SK-N-SH (cell line): ENCODE measurements at regions not wholly inside any gene's neighbourhood (a gene's known extent, or its start where the extent isn't known, plus 50 kb on each side); places are given as distances from the start of the nearest gene placed in this dataset.

Source experiments
- CTCF ChIA-PET: fragments of 300-600, 350-600 bp; formaldehyde crosslinking; extraction: SDS; loops from one replicate; lab custom pipeline; 2021; lab: Yijun Ruan, JAX
- POLR2A ChIA-PET: fragments of 350-600 bp; sonication (Branson Sonifier 250); formaldehyde crosslinking; extraction: SDS; loops from one replicate; lab custom pipeline; 2020; ENCODE audit warnings: antibody characterized with exemption, inconsistent platforms; lab: Yijun Ruan, JAX
- DNase-seq: peaks from one replicate; pipeline ENCODE4 v3.0.0; 2012
- H2AFZ ChIP-seq: fragments of 200-600 bp; sonication (generic); 2 replicates; pipeline ENCODE4 v1.8.1; 2016; ENCODE audit warnings: antibody characterized with exemption, mild to moderate bottlenecking, low read depth
- H3F3A ChIP-seq: fragments of 200-600 bp; sonication (generic); replicated peaks from 2 replicates; pipeline ENCODE3; 2016; ENCODE audit warnings: antibody characterized with exemption, mild to moderate bottlenecking; ENCODE audit not compliant: insufficient read depth
- H3K27ac ChIP-seq, 2 experiments: fragments of 200-500 bp in 1 of 2; fragments of 200-600 bp in 1 of 2; sonication (Bioruptor generic) in 1 of 2; sonication (generic), shearing (Covaris generic) in 1 of 2; 2 replicates each; pipeline versions ENCODE4 v1.5.1 to v1.6.1; 2014 to 2016; ENCODE audit warnings: low read depth in 2 of 2, inconsistent platforms in 1 of 2, low read length in 1 of 2, mild to moderate bottlenecking in 1 of 2, mixed read lengths in 1 of 2
- H3K27me3 ChIP-seq: fragments of 200-600 bp; sonication (generic), shearing (Covaris generic); 2 replicates; pipeline ENCODE4 v1.6.1; 2016; ENCODE audit warnings: mixed run types; ENCODE audit not compliant: insufficient read depth
- H3K36me3 ChIP-seq, 2 experiments: fragments of 200-500 bp in 1 of 2; fragments of 200-600 bp in 1 of 2; sonication (Bioruptor generic) in 1 of 2; sonication (generic) in 1 of 2; replicated peaks in 1 of 2; 2 replicates each; pipeline versions ENCODE3 to v1.5.1; 2014 to 2016; ENCODE audit warnings: low read length in 1 of 2, mild to moderate bottlenecking in 1 of 2; ENCODE audit not compliant: insufficient read depth in 2 of 2, control insufficient read depth in 1 of 2
- H3K4me1 ChIP-seq, 2 experiments: fragments of 200-500 bp in 1 of 2; fragments of 200-600 bp in 1 of 2; sonication (Bioruptor generic) in 1 of 2; sonication (generic), shearing (Covaris generic) in 1 of 2; 2 replicates each; pipeline versions ENCODE4 v1.5.1 to v1.6.1; 2014 to 2016; ENCODE audit warnings: low read depth in 1 of 2, low read length in 1 of 2, mixed run types in 1 of 2; ENCODE audit not compliant: insufficient read depth in 2 of 2, control insufficient read depth in 1 of 2
- H3K4me2 ChIP-seq: fragments of 200-600 bp; sonication (generic), shearing (Covaris generic); 2 replicates; pipeline ENCODE4 v1.6.1; 2017; ENCODE audit warnings: mixed run types
- H3K4me3 ChIP-seq, 2 experiments: fragments of 200-500 bp in 1 of 2; fragments of 200-600 bp in 1 of 2; sonication (Bioruptor generic) in 1 of 2; sonication (generic), shearing (Covaris generic) in 1 of 2; 2 replicates each; pipeline versions ENCODE4 v1.5.1 to v1.8.1; 2014 to 2016; ENCODE audit warnings: low read depth in 2 of 2, inconsistent platforms in 1 of 2, low read length in 1 of 2, mild to moderate bottlenecking in 1 of 2, mixed read lengths in 1 of 2, moderate library complexity in 1 of 2
- H3K79me2 ChIP-seq: fragments of 200-600 bp; sonication (generic); 2 replicates; pipeline ENCODE4 v1.8.1; 2017; ENCODE audit warnings: mild to moderate bottlenecking; ENCODE audit not compliant: insufficient read depth
- H3K9ac ChIP-seq: fragments of 200-600 bp; sonication (generic); 2 replicates; pipeline ENCODE4 v1.6.1; 2017; ENCODE audit warnings: mixed run types
- H3K9me2 ChIP-seq: fragments of 200-600 bp; sonication (generic); 2 replicates; pipeline ENCODE4 v1.6.1; 2017; ENCODE audit warnings: mixed run types
- H3K9me3 ChIP-seq: fragments of 200-600 bp; sonication (generic); 2 replicates; pipeline ENCODE4 v1.6.1; 2017; ENCODE audit warnings: mixed run types, mild to moderate bottlenecking, moderate library complexity
- H4K20me1 ChIP-seq: fragments of 200-600 bp; sonication (generic); 2 replicates; pipeline ENCODE4 v1.6.1; 2017; ENCODE audit warnings: mild to moderate bottlenecking, mixed run types; ENCODE audit not compliant: insufficient read depth
- CHD2 ChIP-seq: fragments of 150-350 bp; IDR thresholded peaks from 2 replicates; pipeline ENCODE4 v1.6.1; 2018; ENCODE audit warnings: low read length; ENCODE audit not compliant: partially characterized antibody
- EZH2phosphoT487 ChIP-seq: fragments of 200-600 bp; sonication (generic); IDR thresholded peaks from 2 replicates; pipeline ENCODE4 v1.6.1; 2017; ENCODE audit warnings: low read depth, mixed run types, mild to moderate bottlenecking, antibody characterized with exemption, moderate library complexity, borderline replicate concordance
- FOXM1 ChIP-seq: IDR thresholded peaks from 2 replicates; pipeline ENCODE4 v1.4.0; 2012; ENCODE audit warnings: low read depth, mild to moderate bottlenecking
- GABPA ChIP-seq: IDR thresholded peaks from 2 replicates; pipeline ENCODE4 v1.4.0; 2012; ENCODE audit warnings: low read depth, mild to moderate bottlenecking
- JUND ChIP-seq: IDR thresholded peaks from 2 replicates; pipeline ENCODE4 v1.4.0; 2012
- MAX ChIP-seq: IDR thresholded peaks from 2 replicates; pipeline ENCODE4 v1.4.0; 2012; ENCODE audit warnings: low read depth
- MEF2A ChIP-seq: IDR thresholded peaks from 2 replicates; pipeline ENCODE4 v1.4.0; 2012; ENCODE audit warnings: low read depth, borderline replicate concordance
- MXI1 ChIP-seq: IDR thresholded peaks from 2 replicates; pipeline ENCODE4 v1.6.1; 2012; ENCODE audit warnings: mild to moderate bottlenecking, low read depth, low read length, improper control_type of control experiment
- NRF1 ChIP-seq: IDR thresholded peaks from 2 replicates; pipeline ENCODE4 v1.6.1; 2012; ENCODE audit warnings: low read depth, mild to moderate bottlenecking, low read length
- PBX3 ChIP-seq: IDR thresholded peaks from 2 replicates; pipeline ENCODE4; 2012
- RAD21 ChIP-seq: IDR thresholded peaks from 2 replicates; pipeline ENCODE4 v1.6.1; 2012; ENCODE audit warnings: mild to moderate bottlenecking, low read length
- RCOR1 ChIP-seq: fragments of 150-350 bp; IDR thresholded peaks from 2 replicates; pipeline ENCODE4 v1.6.1; 2017; ENCODE audit warnings: antibody characterized with exemption, low read length
- REST ChIP-seq: IDR thresholded peaks from 2 replicates; pipeline ENCODE4 v1.6.1; 2012; ENCODE audit warnings: mild to moderate bottlenecking, low read depth, low read length, moderate library complexity
- RFX5 ChIP-seq: IDR thresholded peaks from 2 replicates; pipeline ENCODE4 v1.6.1; 2012; ENCODE audit warnings: mild to moderate bottlenecking, improper control_type of control experiment, low read length
- SIN3A ChIP-seq: IDR thresholded peaks from 2 replicates; pipeline ENCODE4 v1.6.1; 2012; ENCODE audit warnings: low read depth, mild to moderate bottlenecking, low read length, moderate library complexity, borderline replicate concordance
- SMC3 ChIP-seq: IDR thresholded peaks from 2 replicates; pipeline ENCODE4 v1.6.1; 2012; ENCODE audit warnings: low read depth, low read length, improper control_type of control experiment
- TAF1 ChIP-seq: IDR thresholded peaks from 2 replicates; pipeline ENCODE4 v1.6.1; 2012; ENCODE audit warnings: low read depth, mild to moderate bottlenecking, low read length, moderate library complexity, borderline replicate concordance
- TEAD4 ChIP-seq: IDR thresholded peaks from 2 replicates; pipeline ENCODE4 v1.4.0; 2012; ENCODE audit warnings: mild to moderate bottlenecking, borderline replicate concordance; ENCODE audit not compliant: insufficient read depth
- USF1 ChIP-seq: IDR thresholded peaks from 2 replicates; pipeline ENCODE4 v1.4.0; 2012; ENCODE audit warnings: low read depth, borderline replicate concordance
- USF2 ChIP-seq: fragments of 150-350 bp; IDR thresholded peaks from 2 replicates; pipeline ENCODE4 v1.6.1; 2017; ENCODE audit warnings: antibody characterized with exemption, low read length, low read depth, borderline replicate concordance
- ZBTB33 ChIP-seq: IDR thresholded peaks from 2 replicates; pipeline ENCODE4 v1.4.0; 2012; ENCODE audit warnings: low read depth, borderline replicate concordance
- WGBS: methylation state at CpG from one replicate; pipeline ENCODE4 v1.1.6; 2017; ENCODE audit warnings: low lambda C conversion rate; 5-methylcytosine and 5-hydroxymethylcytosine counted together

GRCh38 chr21:15626031-15626430 lies 103.8 kb upstream of the USP25 start:
- Histone ChIP-seq H3K36me3 (no peaks in the 10 kb centered on the region), H3K79me2 (no peaks in the 10 kb centered on the region), H3K4me2 (no peak overlapping the region), H3K9ac (no peak overlapping the region), H3K9me3 (no peaks in the 10 kb centered on the region), H3F3A (no peaks in the 10 kb centered on the region), H3K9me2 (no peaks in the 10 kb centered on the region), H3K27ac (no peak overlapping the region), H3K4me1 (no peaks in the 10 kb centered on the region), H4K20me1 (no peaks in the 10 kb centered on the region), H2AFZ (no peak overlapping the region), H3K4me3 (no peak overlapping the region), H3K27me3 (no peaks in the 10 kb centered on the region)
- ChIA-PET POLR2A (no interaction called here), CTCF (no interaction called here)
- TF ChIP-seq MAX: no peak
- TF ChIP-seq USF2: no peak
- no peak for TF ChIP-seq CHD2
- TF ChIP-seq JUND: no peak
- TF ChIP-seq MXI1: no peak
- TF ChIP-seq SIN3A: no peak
- DNase-seq: no peak

GRCh38 chr21:15627011-15627410 lies 102.8 kb upstream of the USP25 start:
- WGBS: 53% methylated on average over 3 of the region's 3 CpGs
- no peak overlapping the region for H3K4me2 ChIP-seq
- POLR2A ChIA-PET: no interaction called here
- no peak overlapping the region for H3K27ac ChIP-seq
- H3K9me2 ChIP-seq: no peaks in the 10 kb centered on the region
- no peaks in the 10 kb centered on the region for H3F3A ChIP-seq
- H3K9ac ChIP-seq: no peak overlapping the region
- no peak overlapping the region for H3K4me3 ChIP-seq
- H3K9me3 ChIP-seq: no peaks in the 10 kb centered on the region
- no peak for DNase-seq
- H3K79me2 ChIP-seq: no peaks in the 10 kb centered on the region
- CTCF ChIA-PET: no interaction called here
- H3K4me1 ChIP-seq: no peaks in the 10 kb centered on the region
- H2AFZ ChIP-seq: no peak overlapping the region
- H4K20me1 ChIP-seq: no peaks in the 10 kb centered on the region
- no peaks in the 10 kb centered on the region for H3K36me3 ChIP-seq
- no peaks in the 10 kb centered on the region for H3K27me3 ChIP-seq
- TF ChIP-seq USF1 (no peak), PBX3 (no peak), GABPA (no peak), TAF1 (no peak), SMC3 (no peak), RAD21 (no peak), FOXM1 (no peak), REST (no peak), ZBTB33 (no peak), MEF2A (no peak), MAX (no peak), RCOR1 (no peak), RFX5 (no peak), CHD2 (no peak), TEAD4 (no peak), NRF1 (no peak), EZH2phosphoT487 (no peak), MXI1 (no peak)
